Stimulated activated CD8-positive, alpha-beta memory T cell treated with anti-CD3 and anti-CD28 coated beads, Interleukin-7, amount 100 ng/mL, for 24 hours (primary cell): ENCODE measurements at regions not wholly inside any gene's neighbourhood (a gene's known extent, or its start where the extent isn't known, plus 50 kb on each side); places are given as distances from the start of the nearest gene placed in this dataset.

ENCODE experiments used
- DNase-seq: peaks from one replicate; pipeline ENCODE4 v3.0.0-alpha.2; 2020; ENCODE audit warnings: low read depth

DNA sequence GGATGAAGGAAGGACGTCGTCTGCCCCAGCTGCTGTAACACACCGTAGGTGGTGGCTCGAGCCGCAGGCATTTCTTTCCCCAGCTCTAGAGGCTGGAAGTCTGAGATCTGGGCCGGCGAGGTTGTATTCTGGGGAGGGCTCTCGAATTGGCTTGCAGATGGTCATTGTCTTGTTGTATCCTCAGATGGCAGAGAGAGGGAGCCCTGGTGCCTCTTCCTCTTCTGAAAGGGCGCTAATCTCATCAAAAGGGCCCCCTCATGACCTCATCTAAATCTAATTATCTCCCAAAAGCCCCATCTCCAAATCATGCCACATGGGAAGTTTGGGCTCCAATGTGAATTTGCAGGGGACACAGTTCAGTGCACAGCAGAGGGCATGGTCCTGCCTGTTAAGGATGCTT is 109.0 kb downstream of the SIK1 start:
- DNase-seq, result no peak

DNA sequence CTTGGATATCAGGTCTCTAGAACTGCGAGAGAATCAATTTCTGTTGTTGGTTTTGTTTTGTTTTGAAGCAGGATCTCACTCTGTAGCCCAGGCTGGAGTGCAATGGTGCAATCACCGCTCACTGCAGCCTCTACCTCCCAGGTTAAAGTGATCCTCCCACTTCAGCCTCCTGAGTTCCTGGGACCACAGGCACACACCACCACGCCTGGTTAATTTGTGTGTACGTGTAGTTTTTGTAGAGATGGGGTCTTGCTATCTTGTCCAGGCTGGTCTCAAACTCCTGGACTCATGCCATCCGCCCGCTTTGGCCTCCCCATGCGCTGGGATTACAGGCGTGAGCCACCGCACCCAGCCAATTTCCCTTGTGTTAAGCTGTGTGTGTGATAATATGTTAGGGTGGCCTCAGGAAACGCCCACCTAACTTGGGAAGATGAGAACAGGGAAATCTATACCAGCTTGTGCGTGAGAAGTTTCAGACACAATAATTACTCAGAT is 109.6 kb downstream of the SIK1 start:
- DNase-seq, result no peak

DNA sequence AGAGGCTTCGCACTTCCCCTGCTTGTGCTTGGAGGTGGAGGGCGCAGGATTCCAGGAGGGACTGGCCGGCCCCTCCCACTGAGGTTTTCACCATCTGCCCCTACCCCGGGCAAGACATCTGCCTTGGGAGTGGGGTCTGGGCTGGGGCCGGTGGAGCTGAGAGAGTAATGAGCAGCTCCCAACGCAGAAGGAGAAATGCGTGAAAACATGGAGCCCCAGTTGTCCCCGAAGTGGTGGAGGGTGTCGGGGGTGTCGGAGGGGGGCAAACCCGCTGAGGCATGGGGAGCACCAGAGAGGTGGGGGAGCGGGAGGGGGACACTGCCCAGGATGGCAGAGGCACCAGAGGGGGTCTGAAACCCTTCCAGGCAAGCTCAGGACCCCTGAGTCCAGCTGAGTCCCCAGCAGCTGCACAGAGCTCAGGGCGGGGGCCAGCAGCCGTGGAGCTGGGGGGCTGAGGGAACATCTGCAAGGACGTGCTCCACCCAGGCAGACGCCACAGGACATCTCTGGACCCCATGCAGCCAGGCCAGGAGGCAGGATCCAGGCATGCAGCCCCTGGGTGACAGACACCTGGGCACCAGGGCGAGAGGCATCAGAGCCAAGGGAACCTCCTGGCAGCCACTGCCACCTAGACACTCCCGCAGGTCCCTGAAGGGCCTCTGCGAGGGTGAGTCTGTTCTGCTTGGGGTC is 110.6 kb downstream of the SIK1 start:
- DNase-seq, result no peak

DNA sequence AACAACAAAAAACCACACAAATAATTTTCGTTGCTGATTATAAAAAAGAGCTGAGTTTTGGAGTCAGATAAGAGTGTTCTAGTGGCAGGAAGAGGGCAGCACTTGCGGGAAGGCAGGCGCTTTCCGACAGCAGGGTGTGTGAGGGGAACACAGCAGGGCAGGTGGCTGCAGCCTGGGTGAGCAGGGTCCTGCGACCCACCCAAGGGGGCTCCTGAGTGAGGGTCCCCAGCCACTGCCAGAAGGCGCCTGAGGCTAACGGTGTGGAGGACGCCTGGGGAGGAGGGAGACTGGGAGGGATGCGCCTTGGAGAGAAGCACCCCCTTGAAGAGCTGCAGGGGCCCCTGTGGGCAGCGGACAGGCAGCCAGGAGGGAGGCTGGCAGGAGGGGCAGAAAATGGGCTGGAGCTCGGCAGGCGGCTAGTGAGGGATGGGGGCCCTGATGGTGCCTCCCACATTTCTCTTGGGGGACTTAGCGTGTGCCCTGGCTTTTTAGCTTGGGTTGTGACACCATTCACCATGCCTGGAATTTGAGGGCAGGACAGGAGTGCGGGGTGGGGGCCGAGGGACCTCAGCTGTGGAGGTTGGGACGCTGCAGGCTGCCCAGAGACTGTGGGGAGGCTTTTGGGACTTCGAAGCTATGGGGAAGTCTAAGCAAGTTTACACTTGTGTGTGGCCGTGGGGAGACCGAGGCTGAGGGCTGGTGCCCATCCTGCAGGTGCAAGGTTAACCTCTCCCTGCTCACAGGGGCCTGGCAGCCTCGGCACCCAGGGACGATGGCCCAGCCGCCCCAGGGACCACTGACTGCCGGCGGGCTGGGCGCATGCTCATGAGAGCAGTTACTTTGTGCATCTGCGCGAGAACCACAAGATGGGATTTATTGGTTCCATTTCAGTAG is 111.4 kb downstream of the SIK1 start:
- no peak for DNase-seq

DNA sequence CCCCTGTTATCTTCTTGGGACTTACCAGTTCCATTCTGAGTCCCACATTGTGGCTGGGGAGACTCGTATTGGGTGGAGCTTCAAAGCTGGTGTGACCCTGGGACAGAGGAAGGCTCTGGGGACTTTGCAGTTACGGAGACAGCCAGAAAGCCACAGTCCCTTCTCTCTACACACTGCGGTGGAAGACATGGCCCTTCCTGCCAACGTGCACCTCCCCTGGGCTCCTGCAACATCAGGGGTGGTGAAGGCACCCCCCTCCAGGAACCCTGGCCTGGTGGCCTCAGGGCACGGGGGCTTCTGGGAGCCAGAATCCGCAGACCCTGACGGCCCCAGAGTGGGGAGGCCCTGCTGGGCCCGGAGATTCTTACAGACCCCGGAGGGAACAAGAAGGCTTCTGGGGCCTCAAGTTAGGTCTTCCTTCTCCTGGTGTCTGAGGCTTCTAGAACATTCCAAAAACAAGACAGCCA is 113.0 kb downstream of the SIK1 start:
- DNase-seq, result no peak

- DNase-seq, result no peak
Measured at GRCh38 chr21:43313221-43313938, 113.6 kb downstream of the SIK1 start.

DNA sequence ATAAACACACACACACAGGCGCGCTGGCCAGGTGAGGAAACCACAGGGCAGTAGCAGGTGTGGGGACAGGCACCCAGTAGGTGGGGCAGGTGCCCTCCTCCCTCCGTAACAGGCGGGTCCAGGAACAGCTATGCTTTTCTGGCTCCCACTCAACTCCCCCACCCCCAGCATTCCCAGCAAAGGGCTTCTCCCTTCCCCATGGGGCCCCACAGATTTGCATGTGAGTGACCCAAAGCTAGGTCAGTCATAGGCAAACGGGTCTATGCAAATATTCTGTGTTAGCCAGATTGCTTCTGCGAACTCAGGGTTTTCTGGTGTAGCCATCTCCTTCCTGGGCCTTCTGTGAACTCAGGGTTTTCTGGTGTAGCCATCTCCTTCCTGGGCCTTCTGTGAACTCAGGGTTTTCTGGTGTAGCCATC is 114.2 kb downstream of the SIK1 start:
- DNase-seq, result no peak

- no peak for DNase-seq
Measured at GRCh38 chr21:43312011-43312410, 114.9 kb downstream of the SIK1 start.

DNA sequence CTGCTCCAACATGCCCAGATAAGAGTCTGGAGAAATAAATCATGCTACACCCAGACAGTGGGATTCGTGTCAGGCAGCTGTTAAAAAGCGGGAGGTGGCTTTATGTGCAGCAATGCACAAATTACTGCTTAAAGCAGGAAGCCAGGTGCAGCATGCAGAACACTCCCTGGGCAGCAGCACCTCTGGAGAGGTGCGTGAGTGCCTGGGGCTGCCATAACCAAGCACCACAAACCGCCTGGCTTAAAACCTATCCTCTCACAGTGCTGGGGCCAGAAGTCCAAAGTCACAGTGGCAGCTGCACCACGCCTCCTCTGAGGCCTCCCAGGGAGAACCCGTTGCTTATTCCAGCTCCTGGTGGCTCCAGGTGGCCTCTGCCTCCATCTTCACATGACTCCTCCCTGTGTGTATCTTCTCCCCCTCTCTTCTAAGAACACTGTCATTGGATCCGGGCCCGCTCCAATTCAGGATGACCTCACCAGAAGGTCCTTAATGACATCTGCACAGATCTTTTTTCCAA is 115.6 kb downstream of the SIK1 start:
- no peak for DNase-seq

- DNase-seq, result no peak
Measured at GRCh38 chr21:43308815-43309283, 118.1 kb downstream of the SIK1 start.

DNA sequence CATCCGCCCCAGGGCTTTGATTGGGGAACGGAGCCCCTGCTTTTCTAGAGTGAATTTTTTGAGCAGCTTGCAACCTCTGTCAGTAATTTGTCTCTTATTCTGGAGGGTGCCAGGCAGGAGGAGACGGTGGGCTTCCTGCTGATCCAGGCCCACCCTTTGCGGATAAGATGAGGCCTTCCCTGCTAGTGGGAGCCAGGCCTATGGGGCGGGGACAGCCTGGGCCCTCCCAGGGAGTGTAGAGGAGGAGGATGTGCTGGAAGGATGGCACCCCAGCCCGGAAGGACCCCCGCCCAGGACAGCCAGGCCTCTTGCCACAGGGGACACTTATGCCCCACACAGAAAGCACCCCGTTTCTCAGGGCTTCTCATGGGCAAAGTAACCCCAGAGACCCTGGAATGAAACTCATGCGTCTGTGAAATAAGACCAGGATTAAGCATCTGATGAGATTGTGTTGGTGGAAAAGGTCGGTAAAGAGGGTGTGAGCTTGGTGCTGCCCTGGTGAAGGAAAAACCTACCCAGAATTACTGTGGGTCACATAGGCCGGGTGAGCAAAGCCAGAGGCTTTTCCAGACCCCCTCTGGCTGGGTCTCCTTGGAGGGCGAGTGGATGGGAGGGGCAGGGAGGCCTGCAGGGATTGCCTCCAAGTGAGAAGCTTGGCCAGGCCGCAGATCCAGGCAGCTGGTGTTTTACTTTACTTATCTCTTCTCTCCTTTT is 118.7 kb downstream of the SIK1 start:
- no peak for DNase-seq

GRCh38 chr21:43307677-43308070 is 119.3 kb downstream of the SIK1 start:
- DNase-seq, result no peak

DNA sequence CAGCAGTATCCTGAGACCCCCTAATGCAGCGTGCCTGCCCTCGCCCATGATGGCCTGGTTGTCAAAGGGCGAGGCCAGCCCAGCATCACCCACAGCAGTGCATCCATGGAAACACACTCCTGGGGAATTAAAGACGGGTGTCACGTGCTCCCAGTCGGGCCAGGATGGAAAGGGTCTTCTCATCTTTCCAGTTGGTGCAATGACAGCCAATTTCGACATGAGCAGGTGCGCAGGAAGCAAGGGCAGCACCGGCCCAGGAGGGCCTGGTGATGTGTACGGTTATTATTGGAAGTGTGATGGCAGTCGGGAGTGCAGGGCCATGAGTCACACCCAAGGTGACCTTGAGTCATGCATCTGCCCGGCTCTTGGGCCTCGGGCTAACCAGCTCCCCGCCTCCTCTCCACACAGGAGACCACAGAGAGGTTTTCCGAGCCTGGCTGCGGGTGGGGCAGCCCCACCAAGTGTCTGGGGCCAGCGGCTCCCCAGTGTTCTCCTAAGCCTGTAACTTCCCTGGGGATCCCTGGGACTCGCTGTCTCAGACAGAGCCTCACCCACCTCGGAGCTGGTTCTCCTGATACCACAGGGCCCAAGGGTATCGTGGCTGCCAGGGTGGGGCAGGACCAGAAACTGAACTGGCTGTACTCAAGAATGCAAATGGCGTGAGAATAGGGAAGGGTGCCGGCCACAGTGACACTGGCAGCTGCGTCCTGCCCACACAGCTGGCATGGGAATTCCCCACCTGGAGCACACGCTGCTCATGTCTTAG is 119.8 kb downstream of the SIK1 start:
- no peak for DNase-seq

- DNase-seq, result no peak
Measured at GRCh38 chr21:43306391-43306790, 120.5 kb downstream of the SIK1 start.

GRCh38 chr21:43305811-43306311 is 121.1 kb downstream of the SIK1 start:
- DNase-seq, result no peak

GRCh38 chr21:43305336-43305665 is 121.6 kb downstream of the SIK1 start:
- no peak for DNase-seq

DNA sequence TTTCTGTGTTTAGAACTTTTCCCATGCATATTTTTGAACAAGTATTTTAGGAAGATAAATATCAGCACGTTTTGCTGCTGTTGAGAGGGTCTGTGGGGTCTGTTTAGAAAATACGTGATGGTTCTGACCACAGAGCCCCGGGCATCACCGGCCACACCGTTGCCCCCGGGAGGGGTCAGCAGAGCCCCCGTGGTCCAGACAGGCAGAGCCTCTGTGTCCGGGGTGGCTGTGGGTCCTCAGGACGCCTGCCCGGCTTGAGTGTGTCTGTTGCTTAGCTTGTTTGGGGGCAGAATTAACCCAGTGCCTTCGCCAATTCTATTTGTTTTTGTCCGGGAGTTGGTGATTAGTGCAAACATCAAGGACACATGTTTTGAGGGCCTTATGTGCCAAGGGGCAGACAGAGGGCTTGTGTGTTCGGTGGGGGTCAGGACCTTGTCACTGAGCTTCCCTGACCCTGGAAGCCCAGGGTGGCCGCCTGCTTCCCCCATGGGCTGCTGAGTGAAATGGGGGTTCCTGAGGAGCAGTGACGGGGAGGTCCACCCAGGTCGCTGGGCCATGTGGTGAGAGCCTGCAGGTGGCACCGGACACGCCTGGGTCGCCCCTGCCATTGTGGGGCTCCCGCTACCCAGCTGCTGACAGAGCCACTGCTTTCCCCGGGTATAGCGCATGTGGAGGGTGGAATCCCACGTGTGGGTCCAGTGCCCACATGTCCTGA is 122.2 kb downstream of the SIK1 start:
- no peak for DNase-seq

DNA sequence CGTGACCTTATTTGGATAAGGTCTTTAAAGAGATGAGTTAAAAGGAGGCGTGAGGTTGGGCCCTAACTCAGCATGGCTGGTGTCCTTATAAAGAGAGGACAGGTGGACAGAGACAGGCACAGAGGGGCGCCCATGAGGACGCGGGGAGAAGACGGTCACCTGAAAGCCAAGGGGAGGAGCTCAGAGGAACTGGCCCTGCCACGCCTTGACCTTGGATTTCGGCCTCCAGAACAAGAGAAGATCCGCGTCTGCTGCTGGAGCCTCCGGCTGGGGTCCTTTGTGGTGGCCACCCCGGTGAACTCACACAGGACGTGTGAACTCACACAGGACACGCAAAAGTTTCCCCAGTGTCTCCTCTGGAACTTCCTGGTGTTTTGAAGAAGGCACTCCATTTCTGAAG is 122.7 kb downstream of the SIK1 start:
- DNase-seq, result no peak

DNA sequence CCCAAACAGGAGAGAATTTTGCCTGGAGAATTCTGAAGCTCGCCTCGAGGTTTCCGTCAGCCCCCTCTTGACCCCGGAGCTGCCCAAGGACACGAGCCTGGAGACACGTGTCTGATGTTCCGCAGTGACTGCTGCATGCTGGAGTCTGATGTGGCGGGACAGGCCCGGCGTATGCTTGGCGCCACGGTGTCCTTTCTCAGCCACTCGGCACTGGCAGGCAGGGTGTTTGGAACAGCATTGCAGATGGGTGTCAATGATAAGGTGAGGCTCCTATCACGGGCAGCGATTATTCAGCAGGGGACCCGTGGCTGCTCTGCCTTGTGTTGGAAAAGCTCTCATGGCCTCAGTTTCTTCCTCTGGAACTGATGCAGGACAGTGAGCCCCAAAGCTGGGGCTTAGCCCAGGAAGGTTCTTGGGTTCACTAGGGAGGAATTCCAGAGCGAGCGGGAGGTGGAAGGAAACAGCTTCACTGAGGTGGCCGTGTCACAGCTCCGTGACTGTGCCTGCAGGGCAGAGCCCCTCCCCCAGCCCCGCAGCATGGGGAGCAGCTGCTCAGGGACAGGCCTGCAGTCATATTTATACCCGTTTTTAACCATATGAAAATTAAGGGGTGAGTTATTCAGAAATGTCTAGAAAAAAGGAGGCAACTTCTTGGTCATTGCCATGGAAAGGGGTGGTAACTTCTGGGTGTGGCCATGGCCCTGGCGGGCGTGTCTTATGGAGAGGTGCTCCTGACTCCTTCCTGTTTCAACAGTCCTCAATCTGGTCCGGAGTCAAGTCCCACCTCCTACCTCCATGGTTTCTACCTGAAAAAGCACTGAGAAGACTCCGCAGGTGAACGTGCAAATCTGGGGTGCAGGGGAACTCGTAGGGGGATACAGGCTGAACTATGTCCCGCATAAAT is 123.4 kb downstream of the SIK1 start:
- DNase-seq, result no peak
